ENCODE measurements at regions not wholly inside any gene's neighbourhood (a gene's known extent, or its start where the extent isn't known, plus 50 kb on each side); places are given as distances from the start of the nearest gene placed in this dataset.

GRCh38 chr3:34783876-34784275, 855.4 kb upstream of the ARPP21 start:
- DNase-seq (ENCODE audit: low spot score) = no peak

GRCh38 chr3:34793057-34793456, 846.3 kb upstream of the ARPP21 start:
- DNase-seq (ENCODE audit: low spot score) = no peak

- no peak for DNase-seq (ENCODE audit: low spot score)
These were observed 831.7 kb upstream of the ARPP21 start for GRCh38 chr3:34807611-34808010.

GRCh38 chr3:34808287-34808686, 831.0 kb upstream of the ARPP21 start:
- DNase-seq (ENCODE audit: low spot score) = no peak

- DNase-seq (ENCODE audit: low spot score) = no peak
These were observed 810.5 kb upstream of the ARPP21 start for GRCh38 chr3:34828847-34829246.

- no peak for DNase-seq (ENCODE audit: low spot score)
These were observed 806.3 kb upstream of the ARPP21 start for GRCh38 chr3:34832865-34833508.

- no peak for DNase-seq (ENCODE audit: low spot score)
These were observed 801.2 kb upstream of the ARPP21 start for GRCh38 chr3:34837848-34838741.

GRCh38 chr3:34842706-34843480, 796.4 kb upstream of the ARPP21 start:
- no peak for DNase-seq (ENCODE audit: low spot score)

- DNase-seq (ENCODE audit: low spot score) = no peak
These were observed 795.1 kb upstream of the ARPP21 start for GRCh38 chr3:34844323-34844620.

GRCh38 chr3:34851137-34851536, 788.2 kb upstream of the ARPP21 start:
- no peak for DNase-seq (ENCODE audit: low spot score)

- no peak for DNase-seq (ENCODE audit: low spot score)
These were observed 786.4 kb upstream of the ARPP21 start for GRCh38 chr3:34852844-34853439.

- no peak for DNase-seq (ENCODE audit: low spot score)
These were observed 783.0 kb upstream of the ARPP21 start for GRCh38 chr3:34856081-34856947.

- DNase-seq (ENCODE audit: low spot score) = no peak
These were observed 781.2 kb upstream of the ARPP21 start for GRCh38 chr3:34858067-34858660.

- no peak for DNase-seq (ENCODE audit: low spot score)
These were observed 779.6 kb upstream of the ARPP21 start for GRCh38 chr3:34859746-34860145.

GRCh38 chr3:34862456-34862855, 776.9 kb upstream of the ARPP21 start:
- DNase-seq (ENCODE audit: low spot score) = no peak

GRCh38 chr3:34863485-34863884, 775.8 kb upstream of the ARPP21 start:
- no peak for DNase-seq (ENCODE audit: low spot score)

- no peak for DNase-seq (ENCODE audit: low spot score)
These were observed 775.3 kb upstream of the ARPP21 start for GRCh38 chr3:34864011-34864410.

- DNase-seq (ENCODE audit: low spot score) = no peak
These were observed 774.0 kb upstream of the ARPP21 start for GRCh38 chr3:34865346-34865745.

- DNase-seq (ENCODE audit: low spot score) = no peak
These were observed 770.4 kb upstream of the ARPP21 start for GRCh38 chr3:34868935-34869334.

- DNase-seq (ENCODE audit: low spot score) = no peak
These were observed 769.6 kb upstream of the ARPP21 start for GRCh38 chr3:34869696-34870095.

GRCh38 chr3:34872406-34872805, 766.9 kb upstream of the ARPP21 start:
- DNase-seq (ENCODE audit: low spot score) = no peak

Measured in ureter (tissue), 1 donor.